GM12873 (cell line): ENCODE measurements at regions not wholly inside any gene's neighbourhood (a gene's known extent, or its start where the extent isn't known, plus 50 kb on each side); places are given as distances from the start of the nearest gene placed in this dataset.

ENCODE experiments used
- CTCF ChIP-seq: IDR thresholded peaks from 2 replicates; pipeline ENCODE4 v1.5.1; 2012; ENCODE audit warnings: low read depth, mild to moderate bottlenecking, moderate library complexity, low read length, control low read depth; ENCODE audit not compliant: insufficient read depth; ENCODE audit errors: missing control alignments

- TF ChIP-seq CTCF: no peak
These were observed 121.6 kb downstream of the SP3 start for GRCh38 chr2:173843526-173843925.

GRCh38 chr2:173851141-173851641 is 114.0 kb downstream of the SP3 start:
- TF ChIP-seq CTCF: no peak

- TF ChIP-seq CTCF: no peak
These were observed 111.0 kb downstream of the SP3 start for GRCh38 chr2:173854141-173854540.

- TF ChIP-seq CTCF: no peak
These were observed 110.3 kb downstream of the SP3 start for GRCh38 chr2:173854840-173855239.

- no peak for TF ChIP-seq CTCF
These were observed 109.5 kb downstream of the SP3 start for GRCh38 chr2:173855661-173856060.
